ENCODE measurements at regions not wholly inside any gene's neighbourhood (a gene's known extent, or its start where the extent isn't known, plus 50 kb on each side); places are given as distances from the start of the nearest gene placed in this dataset.

GRCh38 chr6:11891547-11891946, 112.9 kb upstream of the ADTRP start:
- no peak for TF ChIP-seq POLR2AphosphoS5 (IDR thresholded peaks at IDR 0.05; ENCODE audit: low read depth, low read length)
- TF ChIP-seq POLR2A (IDR thresholded peaks at IDR 0.05; ENCODE audit: low read depth, low read length) = no peak
- TF ChIP-seq TAF1 (IDR thresholded peaks at IDR 0.05; ENCODE audit: borderline replicate concordance, low read depth, low read length) = no peak
